SK-N-SH (cell line): ENCODE measurements at regions not wholly inside any gene's neighbourhood (a gene's known extent, or its start where the extent isn't known, plus 50 kb on each side); places are given as distances from the start of the nearest gene placed in this dataset.

ENCODE experiments used
- CTCF ChIA-PET: fragments of 300-600, 350-600 bp; formaldehyde crosslinking; extraction: SDS; loops from one replicate; lab custom pipeline; 2021; lab: Yijun Ruan, JAX
- POLR2A ChIA-PET: fragments of 350-600 bp; sonication (Branson Sonifier 250); formaldehyde crosslinking; extraction: SDS; loops from one replicate; lab custom pipeline; 2020; ENCODE audit warnings: antibody characterized with exemption, inconsistent platforms; lab: Yijun Ruan, JAX
- DNase-seq: peaks from one replicate; pipeline ENCODE4 v3.0.0; 2012
- H2AFZ ChIP-seq: fragments of 200-600 bp; sonication (generic); 2 replicates; pipeline ENCODE4 v1.8.1; 2016; ENCODE audit warnings: antibody characterized with exemption, mild to moderate bottlenecking, low read depth
- H3F3A ChIP-seq: fragments of 200-600 bp; sonication (generic); replicated peaks from 2 replicates; pipeline ENCODE3; 2016; ENCODE audit warnings: antibody characterized with exemption, mild to moderate bottlenecking; ENCODE audit not compliant: insufficient read depth
- H3K27ac ChIP-seq, 2 experiments: fragments of 200-500 bp in 1 of 2; fragments of 200-600 bp in 1 of 2; sonication (Bioruptor generic) in 1 of 2; sonication (generic), shearing (Covaris generic) in 1 of 2; 2 replicates each; pipeline versions ENCODE4 v1.5.1 to v1.6.1; 2014 to 2016; ENCODE audit warnings: low read depth in 2 of 2, inconsistent platforms in 1 of 2, low read length in 1 of 2, mild to moderate bottlenecking in 1 of 2, mixed read lengths in 1 of 2
- H3K27me3 ChIP-seq: fragments of 200-600 bp; sonication (generic), shearing (Covaris generic); 2 replicates; pipeline ENCODE4 v1.6.1; 2016; ENCODE audit warnings: mixed run types; ENCODE audit not compliant: insufficient read depth
- H3K36me3 ChIP-seq, 2 experiments: fragments of 200-500 bp in 1 of 2; fragments of 200-600 bp in 1 of 2; sonication (Bioruptor generic) in 1 of 2; sonication (generic) in 1 of 2; replicated peaks in 1 of 2; 2 replicates each; pipeline versions ENCODE3 to v1.5.1; 2014 to 2016; ENCODE audit warnings: low read length in 1 of 2, mild to moderate bottlenecking in 1 of 2; ENCODE audit not compliant: insufficient read depth in 2 of 2, control insufficient read depth in 1 of 2
- H3K4me1 ChIP-seq, 2 experiments: fragments of 200-500 bp in 1 of 2; fragments of 200-600 bp in 1 of 2; sonication (Bioruptor generic) in 1 of 2; sonication (generic), shearing (Covaris generic) in 1 of 2; 2 replicates each; pipeline versions ENCODE4 v1.5.1 to v1.6.1; 2014 to 2016; ENCODE audit warnings: low read depth in 1 of 2, low read length in 1 of 2, mixed run types in 1 of 2; ENCODE audit not compliant: insufficient read depth in 2 of 2, control insufficient read depth in 1 of 2
- H3K4me2 ChIP-seq: fragments of 200-600 bp; sonication (generic), shearing (Covaris generic); 2 replicates; pipeline ENCODE4 v1.6.1; 2017; ENCODE audit warnings: mixed run types
- H3K4me3 ChIP-seq, 2 experiments: fragments of 200-500 bp in 1 of 2; fragments of 200-600 bp in 1 of 2; sonication (Bioruptor generic) in 1 of 2; sonication (generic), shearing (Covaris generic) in 1 of 2; 2 replicates each; pipeline versions ENCODE4 v1.5.1 to v1.8.1; 2014 to 2016; ENCODE audit warnings: low read depth in 2 of 2, inconsistent platforms in 1 of 2, low read length in 1 of 2, mild to moderate bottlenecking in 1 of 2, mixed read lengths in 1 of 2, moderate library complexity in 1 of 2
- H3K79me2 ChIP-seq: fragments of 200-600 bp; sonication (generic); 2 replicates; pipeline ENCODE4 v1.8.1; 2017; ENCODE audit warnings: mild to moderate bottlenecking; ENCODE audit not compliant: insufficient read depth
- H3K9ac ChIP-seq: fragments of 200-600 bp; sonication (generic); 2 replicates; pipeline ENCODE4 v1.6.1; 2017; ENCODE audit warnings: mixed run types
- H3K9me2 ChIP-seq: fragments of 200-600 bp; sonication (generic); 2 replicates; pipeline ENCODE4 v1.6.1; 2017; ENCODE audit warnings: mixed run types
- H3K9me3 ChIP-seq: fragments of 200-600 bp; sonication (generic); 2 replicates; pipeline ENCODE4 v1.6.1; 2017; ENCODE audit warnings: mixed run types, mild to moderate bottlenecking, moderate library complexity
- H4K20me1 ChIP-seq: fragments of 200-600 bp; sonication (generic); 2 replicates; pipeline ENCODE4 v1.6.1; 2017; ENCODE audit warnings: mild to moderate bottlenecking, mixed run types; ENCODE audit not compliant: insufficient read depth
- CHD2 ChIP-seq: fragments of 150-350 bp; IDR thresholded peaks from 2 replicates; pipeline ENCODE4 v1.6.1; 2018; ENCODE audit warnings: low read length; ENCODE audit not compliant: partially characterized antibody
- ELF1 ChIP-seq: IDR thresholded peaks from 2 replicates; pipeline ENCODE4 v1.4.0; 2012
- EP300 ChIP-seq, 2 experiments: IDR thresholded peaks; 2 replicates each; pipeline versions ENCODE4 v1.4.0 to v1.6.1; 2012; ENCODE audit warnings: borderline replicate concordance in 1 of 2, low read depth in 1 of 2, low read length in 1 of 2
- FOXJ3 ChIP-seq: sonication (generic); formaldehyde crosslinking; IDR thresholded peaks from 2 replicates; pipeline ENCODE4 v1.5.1; 2020; ENCODE audit warnings: mild to moderate bottlenecking, missing genetic modification reagents
- FOXM1 ChIP-seq: IDR thresholded peaks from 2 replicates; pipeline ENCODE4 v1.4.0; 2012; ENCODE audit warnings: low read depth, mild to moderate bottlenecking
- GABPA ChIP-seq: IDR thresholded peaks from 2 replicates; pipeline ENCODE4 v1.4.0; 2012; ENCODE audit warnings: low read depth, mild to moderate bottlenecking
- GATA2 ChIP-seq: sonication (generic); formaldehyde crosslinking; IDR thresholded peaks from 2 replicates; pipeline ENCODE4 v1.5.0; 2020; ENCODE audit warnings: mild to moderate bottlenecking, missing genetic modification reagents
- IRF3 ChIP-seq: fragments of 150-350 bp; IDR thresholded peaks from 2 replicates; pipeline ENCODE4 v1.6.1; 2016; ENCODE audit warnings: mild to moderate bottlenecking, low read depth, low read length
- JUND ChIP-seq: IDR thresholded peaks from 2 replicates; pipeline ENCODE4 v1.4.0; 2012
- MEF2A ChIP-seq: IDR thresholded peaks from 2 replicates; pipeline ENCODE4 v1.4.0; 2012; ENCODE audit warnings: low read depth, borderline replicate concordance
- MXI1 ChIP-seq: IDR thresholded peaks from 2 replicates; pipeline ENCODE4 v1.6.1; 2012; ENCODE audit warnings: mild to moderate bottlenecking, low read depth, low read length, improper control_type of control experiment
- NRF1 ChIP-seq: IDR thresholded peaks from 2 replicates; pipeline ENCODE4 v1.6.1; 2012; ENCODE audit warnings: low read depth, mild to moderate bottlenecking, low read length
- RAD21 ChIP-seq: IDR thresholded peaks from 2 replicates; pipeline ENCODE4 v1.6.1; 2012; ENCODE audit warnings: mild to moderate bottlenecking, low read length
- RFX5 ChIP-seq: IDR thresholded peaks from 2 replicates; pipeline ENCODE4 v1.6.1; 2012; ENCODE audit warnings: mild to moderate bottlenecking, improper control_type of control experiment, low read length
- RXRA ChIP-seq: IDR thresholded peaks from 2 replicates; pipeline ENCODE4 v1.4.0; 2012; ENCODE audit warnings: low read depth, mild to moderate bottlenecking, borderline replicate concordance
- TAF1 ChIP-seq: IDR thresholded peaks from 2 replicates; pipeline ENCODE4 v1.6.1; 2012; ENCODE audit warnings: low read depth, mild to moderate bottlenecking, low read length, moderate library complexity, borderline replicate concordance
- TCF12 ChIP-seq: IDR thresholded peaks from 2 replicates; pipeline ENCODE4 v1.4.0; 2012
- USF2 ChIP-seq: fragments of 150-350 bp; IDR thresholded peaks from 2 replicates; pipeline ENCODE4 v1.6.1; 2017; ENCODE audit warnings: antibody characterized with exemption, low read length, low read depth, borderline replicate concordance
- ZBTB33 ChIP-seq: IDR thresholded peaks from 2 replicates; pipeline ENCODE4 v1.4.0; 2012; ENCODE audit warnings: low read depth, borderline replicate concordance
- WGBS: methylation state at CpG from one replicate; pipeline ENCODE4 v1.1.6; 2017; ENCODE audit warnings: low lambda C conversion rate; 5-methylcytosine and 5-hydroxymethylcytosine counted together
- TF ChIP-seq, protein P1 (sequence below): IDR thresholded peaks from 2 replicates; pipeline ENCODE4 v1.6.1; 2012; ENCODE audit warnings: mild to moderate bottlenecking, low read depth, low read length, moderate library complexity

GRCh38 chr2:81583311-81584108 lies 1279.0 kb upstream of the LRRTM1 start:
- Histone ChIP-seq H3K36me3 (no peaks in the 10 kb centered on the region), H3K4me3 (no peak overlapping the region), H3K4me1 (no peaks in the 10 kb centered on the region), H3K9me2 (no peaks in the 10 kb centered on the region), H3K9me3 (no peaks in the 10 kb centered on the region), H3K27ac (no peak overlapping the region), H3F3A (no peaks in the 10 kb centered on the region), H2AFZ (no peak overlapping the region), H3K27me3 (no peaks in the 10 kb centered on the region), H4K20me1 (no peaks in the 10 kb centered on the region), H3K9ac (no peak overlapping the region), H3K4me2 (no peak overlapping the region), H3K79me2 (no peaks in the 10 kb centered on the region)
- TF ChIP-seq CHD2: no peak
- no peak for TF ChIP-seq GATA2 (CRISPR knock-in tag)
- no peak for TF ChIP-seq RFX5
- TF ChIP-seq MEF2A: no peak
- TF ChIP-seq FOXM1: no peak
- TF ChIP-seq IRF3: no peak
- TF ChIP-seq ELF1: no peak
- TF ChIP-seq TCF12: no peak
- no peak for TF ChIP-seq GABPA
- TF ChIP-seq RXRA: no peak
- no peak for TF ChIP-seq NRF1
- no peak for TF ChIP-seq EP300 (IDR thresholded peaks at IDR 0.05; ENCODE audit: borderline replicate concordance in 1 of 2, low read depth in 1 of 2, low read length in 1 of 2)
- TF ChIP-seq USF2: no peak
- TF ChIP-seq JUND: no peak
- POLR2A ChIA-PET: no interaction called here
- CTCF ChIA-PET: no interaction called here
- no peak for DNase-seq
- WGBS: 6% methylated on average over 18 of the region's 20 CpGs

- no peak overlapping the region for H3K9ac ChIP-seq
- no peaks in the 10 kb centered on the region for H3K27me3 ChIP-seq
- no peak overlapping the region for H3K27ac ChIP-seq
- no peaks in the 10 kb centered on the region for H4K20me1 ChIP-seq
- no peak overlapping the region for H3K4me2 ChIP-seq
- no peaks in the 10 kb centered on the region for H3F3A ChIP-seq
- ChIA-PET POLR2A (no interaction called here), CTCF (no interaction called here)
- no peak for DNase-seq
- no peaks in the 10 kb centered on the region for H3K79me2 ChIP-seq
- 0% methylated on average over 2 of the region's 2 CpGs for WGBS
- H2AFZ ChIP-seq: no peak overlapping the region
- no peaks in the 10 kb centered on the region for H3K9me2 ChIP-seq
- no peaks in the 10 kb centered on the region for H3K36me3 ChIP-seq
- no peaks in the 10 kb centered on the region for H3K4me1 ChIP-seq
- H3K4me3 ChIP-seq: no peak overlapping the region
- H3K9me3 ChIP-seq: no peaks in the 10 kb centered on the region
- TF ChIP-seq IRF3 (no peak), ZBTB33 (no peak), FOXJ3 (CRISPR knock-in tag) (no peak), GABPA (no peak), ELF1 (no peak), RAD21 (no peak), TAF1 (no peak), MXI1 (no peak), FOXM1 (no peak)
- TF ChIP-seq, protein P1, sequence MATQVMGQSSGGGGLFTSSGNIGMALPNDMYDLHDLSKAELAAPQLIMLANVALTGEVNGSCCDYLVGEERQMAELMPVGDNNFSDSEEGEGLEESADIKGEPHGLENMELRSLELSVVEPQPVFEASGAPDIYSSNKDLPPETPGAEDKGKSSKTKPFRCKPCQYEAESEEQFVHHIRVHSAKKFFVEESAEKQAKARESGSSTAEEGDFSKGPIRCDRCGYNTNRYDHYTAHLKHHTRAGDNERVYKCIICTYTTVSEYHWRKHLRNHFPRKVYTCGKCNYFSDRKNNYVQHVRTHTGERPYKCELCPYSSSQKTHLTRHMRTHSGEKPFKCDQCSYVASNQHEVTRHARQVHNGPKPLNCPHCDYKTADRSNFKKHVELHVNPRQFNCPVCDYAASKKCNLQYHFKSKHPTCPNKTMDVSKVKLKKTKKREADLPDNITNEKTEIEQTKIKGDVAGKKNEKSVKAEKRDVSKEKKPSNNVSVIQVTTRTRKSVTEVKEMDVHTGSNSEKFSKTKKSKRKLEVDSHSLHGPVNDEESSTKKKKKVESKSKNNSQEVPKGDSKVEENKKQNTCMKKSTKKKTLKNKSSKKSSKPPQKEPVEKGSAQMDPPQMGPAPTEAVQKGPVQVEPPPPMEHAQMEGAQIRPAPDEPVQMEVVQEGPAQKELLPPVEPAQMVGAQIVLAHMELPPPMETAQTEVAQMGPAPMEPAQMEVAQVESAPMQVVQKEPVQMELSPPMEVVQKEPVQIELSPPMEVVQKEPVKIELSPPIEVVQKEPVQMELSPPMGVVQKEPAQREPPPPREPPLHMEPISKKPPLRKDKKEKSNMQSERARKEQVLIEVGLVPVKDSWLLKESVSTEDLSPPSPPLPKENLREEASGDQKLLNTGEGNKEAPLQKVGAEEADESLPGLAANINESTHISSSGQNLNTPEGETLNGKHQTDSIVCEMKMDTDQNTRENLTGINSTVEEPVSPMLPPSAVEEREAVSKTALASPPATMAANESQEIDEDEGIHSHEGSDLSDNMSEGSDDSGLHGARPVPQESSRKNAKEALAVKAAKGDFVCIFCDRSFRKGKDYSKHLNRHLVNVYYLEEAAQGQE: no peak
These were observed 1272.2 kb upstream of the LRRTM1 start for GRCh38 chr2:81576713-81577112.
